ENCODE measurements at regions not wholly inside any gene's neighbourhood (a gene's known extent, or its start where the extent isn't known, plus 50 kb on each side); places are given as distances from the start of the nearest gene placed in this dataset.

- TF ChIP-seq CTCF (IDR thresholded peaks at IDR 0.05) (no peak), POLR2AphosphoS5 (IDR thresholded peaks at IDR 0.05) (no peak), POLR2A (IDR thresholded peaks at IDR 0.05) (no peak)
Measured at GRCh38 chr17:12537436-12537835, 128.3 kb upstream of the MYOCD start.
